Panc1 (cell line): ENCODE measurements at regions not wholly inside any gene's neighbourhood (a gene's known extent, or its start where the extent isn't known, plus 50 kb on each side); places are given as distances from the start of the nearest gene placed in this dataset.

ENCODE experiments used
- ATAC-seq: fragments of 200-7000 bp; cut with Tn5 transposase; 2 replicates; pipeline ENCODE4 v1.9.1; 2020; ENCODE audit warnings: mild to moderate bottlenecking, moderate library complexity
- BruUV-seq: library from RNA; stranded (reverse); fragments of 400-500 nt; replicated peaks from 2 replicates; lab custom pipeline; 2021; lab: Mats Ljungman, UMichigan
- CTCF ChIA-PET: fragments of 300-600 bp; sonication (Branson Sonifier 250); formaldehyde crosslinking; loops from one replicate; lab custom pipeline; 2022; ENCODE audit warnings: antibody characterized with exemption; lab: Charles Lee
- POLR2A ChIA-PET: fragments of 300-600 bp; sonication (Branson Sonifier 250); formaldehyde crosslinking; loops from one replicate; lab custom pipeline; 2022; ENCODE audit warnings: antibody characterized with exemption; lab: Charles Lee
- DNase-seq: peaks from one replicate; pipeline ENCODE4 v3.0.0-alpha.2; 2010; ENCODE audit warnings: low read depth, low spot score
- H3K27ac ChIP-seq: 2 replicates; pipeline ENCODE4 v1.5.1; 2011; ENCODE audit warnings: mild to moderate bottlenecking, low read length, inconsistent platforms
- H3K27me3 ChIP-seq: fragments of 200-500 bp; sonication (Bioruptor generic); 2 replicates; pipeline ENCODE4 v1.6.0; 2014; ENCODE audit warnings: low read length, inconsistent platforms; ENCODE audit not compliant: control insufficient read depth, insufficient read depth
- H3K36me3 ChIP-seq: fragments of 200-500 bp; sonication (Bioruptor generic); 2 replicates; pipeline ENCODE4 v1.5.1; 2014; ENCODE audit warnings: inconsistent platforms, mild to moderate bottlenecking, low read length, moderate library complexity; ENCODE audit not compliant: control insufficient read depth, insufficient read depth
- H3K4me1 ChIP-seq: 2 replicates; pipeline ENCODE4 v1.5.1; 2011; ENCODE audit warnings: inconsistent platforms, mild to moderate bottlenecking, low read length, moderate library complexity; ENCODE audit not compliant: control insufficient read depth, insufficient read depth
- H3K4me3 ChIP-seq, 2 experiments: 2 replicates each; pipeline ENCODE4 v1.5.1; 2011 to 2012; ENCODE audit warnings: low read depth in 2 of 2, low read length in 2 of 2, mild to moderate bottlenecking in 2 of 2, inconsistent platforms in 1 of 2, moderate library complexity in 1 of 2
- H3K9me3 ChIP-seq: fragments of 200-500 bp; sonication (Bioruptor generic); 2 replicates; pipeline ENCODE4 v1.5.1; 2014; ENCODE audit warnings: low read depth, mild to moderate bottlenecking, inconsistent platforms, low read length, moderate library complexity; ENCODE audit not compliant: control insufficient read depth, insufficient read depth
- CTCF ChIP-seq: fragments of 450-650 bp; IDR thresholded peaks from 2 replicates; pipeline ENCODE4 v1.5.1; 2017; ENCODE audit warnings: mild to moderate bottlenecking
- POLR2AphosphoS5 ChIP-seq: IDR thresholded peaks from 2 replicates; pipeline ENCODE4 v1.6.1; 2012; ENCODE audit warnings: mild to moderate bottlenecking, low read depth, low read length, moderate library complexity
- REST ChIP-seq, 2 experiments: IDR thresholded peaks; 2 replicates each; pipeline ENCODE4 v1.6.1; 2011 to 2012; ENCODE audit warnings: low read depth in 2 of 2, control low read depth in 1 of 2, low read length in 1 of 2, mild to moderate bottlenecking in 1 of 2, moderate library complexity in 1 of 2; ENCODE audit not compliant: insufficient read depth in 1 of 2
- SIN3A ChIP-seq: IDR thresholded peaks from 2 replicates; pipeline ENCODE4 v1.6.1; 2012; ENCODE audit warnings: low read depth, mild to moderate bottlenecking, low read length, moderate library complexity, borderline replicate concordance; ENCODE audit not compliant: insufficient read depth
- TCF7L2 ChIP-seq: IDR thresholded peaks from 2 replicates; pipeline ENCODE4 v1.6.1; 2011; ENCODE audit warnings: mild to moderate bottlenecking, low read depth, low read length, inconsistent platforms
- in situ Hi-C: cut with HindIII; loops from 2 replicates; pipeline ENCODE4 v1.10.0; 2016; ENCODE audit warnings: low sequenced_read_pairs, low pct_unique_long_range_greater_than_20kb
- intact Hi-C: fragments of 100-400 bp; cut with micrococcal nuclease; formaldehyde crosslinking; loops from one replicate; pipeline ENCODE4 v1.10.0; 2022; ENCODE audit not compliant: unreplicated experiment

GRCh38 chr6:126781582-126781981 is 336.9 kb upstream of the RSPO3 start:
- no peak overlapping the region for H3K4me3 ChIP-seq
- H3K27ac ChIP-seq, result no peak overlapping the region
- no peaks in the 10 kb centered on the region for H3K9me3 ChIP-seq
- H3K27me3 ChIP-seq, result no peaks in the 10 kb centered on the region
- intact Hi-C loops, result no loop called here
- DNase-seq, result no peak
- no peaks in the 10 kb centered on the region for H3K36me3 ChIP-seq
- in situ Hi-C loops, result no loop called here
- no peak for ATAC-seq
- H3K4me1 ChIP-seq, result no peaks in the 10 kb centered on the region
- ChIA-PET CTCF (no interaction called here), POLR2A (no interaction called here)
- TF ChIP-seq TCF7L2 (no peak), SIN3A (no peak), CTCF (no peak), REST (IDR thresholded peaks at IDR 0.05; ENCODE audit: insufficient read depth in 1 of 2, low read depth in 2 of 2, low read length in 1 of 2) (no peak), POLR2AphosphoS5 (no peak)
- no TSS peak for BruUV-seq

- CTCF ChIA-PET, result no interaction called here
- BruUV-seq, result no TSS peak
- DNase-seq (no peak), ATAC-seq (no peak)
- Histone ChIP-seq H3K27me3 (no peaks in the 10 kb centered on the region), H3K4me1 (no peaks in the 10 kb centered on the region), H3K27ac (no peak overlapping the region), H3K4me3 (no peak overlapping the region), H3K36me3 (no peaks in the 10 kb centered on the region), H3K9me3 (no peaks in the 10 kb centered on the region)
- intact Hi-C loops (no loop called here), in situ Hi-C loops (no loop called here)
- no peak for TF ChIP-seq POLR2AphosphoS5
- TF ChIP-seq SIN3A, result no peak
- no peak for TF ChIP-seq CTCF
- TF ChIP-seq TCF7L2, result no peak
- TF ChIP-seq REST (IDR thresholded peaks at IDR 0.05; ENCODE audit: insufficient read depth in 1 of 2, low read depth in 2 of 2, low read length in 1 of 2), result no peak
- POLR2A ChIA-PET, result no interaction called here
Measured at GRCh38 chr6:126784161-126784790, 334.2 kb upstream of the RSPO3 start.
